Right lobe of liver (tissue), 6 donors: ENCODE measurements at regions not wholly inside any gene's neighbourhood (a gene's known extent, or its start where the extent isn't known, plus 50 kb on each side); places are given as distances from the start of the nearest gene placed in this dataset.

Experiments
- ATAC-seq, 4 donors: fragments of 200-7000 bp; cut with Tn5 transposase; one replicate each; pipeline ENCODE4 v1.9.1; 2020; ENCODE audit warnings: mild to moderate bottlenecking in 4 of 4, moderate library complexity in 4 of 4
- DNase-seq, 3 donors: peaks; one replicate each; pipeline ENCODE4 v3.0.0-alpha.2; 2020
- H3K27ac ChIP-seq, 3 donors: fragments of 200-600 bp; one replicate each; pipeline ENCODE4 v1.8.0; 2022
- H3K27me3 ChIP-seq, 2 donors: fragments of 200-600 bp; one replicate each; pipeline ENCODE4 v1.8.0; 2022
- H3K36me3 ChIP-seq, 4 donors: fragments of 200-600 bp; sonication (generic) in 1 of 4; one replicate each; pipeline versions ENCODE4 v1.5.1 to v1.8.0; 2017 to 2022; ENCODE audit warnings: control low read depth in 1 of 4
- H3K4me1 ChIP-seq, 4 donors: fragments of 200-600 bp; sonication (generic) in 1 of 4; one replicate each; pipeline versions ENCODE4 v1.5.1 to v1.8.0; 2017 to 2022; ENCODE audit warnings: control low read depth in 1 of 4
- H3K4me3 ChIP-seq, 3 donors: fragments of 200-600 bp; one replicate each; pipeline ENCODE4 v1.8.0; 2022
- H3K9me3 ChIP-seq, 4 donors: fragments of 200-600 bp; sonication (generic) in 1 of 4; one replicate each; pipeline versions ENCODE4 v1.5.1 to v1.8.0; 2017 to 2022; ENCODE audit warnings: control low read depth in 1 of 4
- CTCF ChIP-seq, 4 donors: fragments of 200-600 bp in 3 of 4; fragments of 450-650 bp in 1 of 4; IDR thresholded peaks; one replicate each; pipeline versions ENCODE4 v1.5.1 to v1.8.0; 2016 to 2022; ENCODE audit warnings: antibody characterized with exemption in 4 of 4, mild to moderate bottlenecking in 2 of 4
- POLR2A ChIP-seq: fragments of 450-650 bp; IDR thresholded peaks from one replicate; pipeline ENCODE4 v1.6.1; 2017; ENCODE audit warnings: antibody characterized with exemption, mild to moderate bottlenecking
- WGBS: methylation state at CpG from one replicate; pipeline ENCODE4 v1.1.6; 2018; ENCODE audit warnings: low coverage, low lambda C conversion rate; ENCODE audit not compliant: insufficient coverage; ENCODE audit errors: missing lambda C conversion rate; 5-methylcytosine and 5-hydroxymethylcytosine counted together
- intact Hi-C, 2 donors: fragments of 100-400 bp; cut with DNase I; formaldehyde crosslinking; loops; one replicate each; pipeline versions ENCODE4 v1.11.2 to v1.14.1; 2022
- donor health status: DM: no; HTN: yes; CAD: no.
- donor health status: DM: no; HTN: no; CAD: no.
- donor health status: DM: no; HTN: no; CAD: no.
- donor health status: DM: no; HTN: yes; CAD: no.
- donor health status: DM: no; HTN: yes; CAD: no.

GRCh38 chrX:65920620-65921019 lies 119.3 kb downstream of the VSIG4 start:
- no peak for TF ChIP-seq CTCF (IDR thresholded peaks at IDR 0.05)
- TF ChIP-seq POLR2A, result no peak
- no peak overlapping the region for H3K4me3 ChIP-seq

GRCh38 chrX:65910899-65911298 lies 129.0 kb downstream of the VSIG4 start:
- Histone ChIP-seq H3K27ac (no peak overlapping the region), H3K4me3 (no peak overlapping the region), H3K4me1 (no peaks in the 10 kb centered on the region), H3K27me3 (no peaks in the 10 kb centered on the region), H3K36me3 (no peaks in the 10 kb centered on the region), H3K9me3 (no peaks in the 10 kb centered on the region)
- ATAC-seq (no peak), DNase-seq (no peak)
- TF ChIP-seq CTCF (IDR thresholded peaks at IDR 0.05) (no peak), POLR2A (no peak)
- 36% methylated on average over 3 of the region's 3 CpGs for WGBS
- intact Hi-C loops, result no loop called here

More at GRCh38 chrX:65920620-65921019, 119.3 kb downstream of the VSIG4 start:
- Histone ChIP-seq H3K9me3 (no peaks in the 10 kb centered on the region), H3K27ac (no peak overlapping the region), H3K4me1 (no peaks in the 10 kb centered on the region), H3K27me3 (peaks cover 0 to 6% of the 10 kb centered on the region in 2 donors), H3K36me3 (no peaks in the 10 kb centered on the region)
- no peak for DNase-seq
- intact Hi-C loops, result no loop called here
- 11% methylated on average over 1 of the region's 1 CpG for WGBS
- ATAC-seq, result no peak

GRCh38 chrX:65903750-65904149 lies 136.1 kb downstream of the VSIG4 start:
- DNase-seq (no peak), ATAC-seq (no peak)
- H3K9me3 ChIP-seq, result no peaks in the 10 kb centered on the region
- H3K36me3 ChIP-seq, result no peaks in the 10 kb centered on the region
- H3K4me3 ChIP-seq, result no peak overlapping the region
- H3K4me1 ChIP-seq, result no peaks in the 10 kb centered on the region
- TF ChIP-seq POLR2A (no peak), CTCF (IDR thresholded peaks at IDR 0.05) (no peak)
- no peak overlapping the region for H3K27ac ChIP-seq
- intact Hi-C loops, result no loop called here
- no peaks in the 10 kb centered on the region for H3K27me3 ChIP-seq
- 33% methylated on average over 1 of the region's 1 CpG for WGBS

- H3K27ac ChIP-seq, result no peak overlapping the region
- TF ChIP-seq POLR2A, result no peak
- no peak for TF ChIP-seq CTCF (IDR thresholded peaks at IDR 0.05)
- no peak overlapping the region for H3K4me3 ChIP-seq
- no peaks in the 10 kb centered on the region for H3K27me3 ChIP-seq
- no peak for ATAC-seq
- H3K9me3 ChIP-seq, result no peaks in the 10 kb centered on the region
- intact Hi-C loops, result no loop called here
- no peaks in the 10 kb centered on the region for H3K4me1 ChIP-seq
- WGBS, result 43% methylated on average over 3 of the region's 3 CpGs
- DNase-seq, result no peak
- no peaks in the 10 kb centered on the region for H3K36me3 ChIP-seq
Observed at GRCh38 chrX:65902011-65902410, 137.9 kb downstream of the VSIG4 start.
